ENCODE measurements at regions not wholly inside any gene's neighbourhood (a gene's known extent, or its start where the extent isn't known, plus 50 kb on each side); places are given as distances from the start of the nearest gene placed in this dataset.

- Histone ChIP-seq H3K4me1 (ENCODE audit: insufficient read depth, insufficient read length) (no peaks in the 10 kb centered on the region), H3K4me3 (ENCODE audit: insufficient read length, low read depth) (no peak overlapping the region), H3K9ac (ENCODE audit: insufficient read length, low read depth) (no peak overlapping the region), H3K27me3 (ENCODE audit: insufficient read depth, insufficient read length) (no peaks in the 10 kb centered on the region), H3K36me3 (ENCODE audit: insufficient read depth, insufficient read length, low read length) (no peaks in the 10 kb centered on the region), H3K9me3 (ENCODE audit: insufficient read depth, low read length) (no peaks in the 10 kb centered on the region)
- TF ChIP-seq YY1 (IDR thresholded peaks at IDR 0.05; ENCODE audit: insufficient read depth, insufficient read length) (no peak), ZNF274 (IDR thresholded peaks at IDR 0.05; ENCODE audit: low read depth, low read length) (no peak)
- no peak for DNase-seq (ENCODE audit: low read depth, low spot score)
These were observed 1394.1 kb downstream of the PCDH9 start for GRCh38 chr13:65836066-65836465.

- H3K27me3 ChIP-seq (ENCODE audit: insufficient read depth, insufficient read length) = no peaks in the 10 kb centered on the region
- TF ChIP-seq YY1 (IDR thresholded peaks at IDR 0.05; ENCODE audit: insufficient read depth, insufficient read length) (no peak), ZNF274 (IDR thresholded peaks at IDR 0.05; ENCODE audit: low read depth, low read length) (no peak)
- H3K4me3 ChIP-seq (ENCODE audit: insufficient read length, low read depth) = no peak overlapping the region
- H3K9me3 ChIP-seq (ENCODE audit: insufficient read depth, low read length) = no peaks in the 10 kb centered on the region
- DNase-seq (ENCODE audit: low read depth, low spot score) = no peak
- H3K4me1 ChIP-seq (ENCODE audit: insufficient read depth, insufficient read length) = no peaks in the 10 kb centered on the region
- no peak overlapping the region for H3K9ac ChIP-seq (ENCODE audit: insufficient read length, low read depth)
- H3K36me3 ChIP-seq (ENCODE audit: insufficient read depth, insufficient read length, low read length) = no peaks in the 10 kb centered on the region
These were observed 1395.2 kb downstream of the PCDH9 start for GRCh38 chr13:65834897-65835296.

- no peak overlapping the region for H3K9ac ChIP-seq (ENCODE audit: insufficient read length, low read depth)
- H3K27me3 ChIP-seq (ENCODE audit: insufficient read depth, insufficient read length) = no peaks in the 10 kb centered on the region
- no peak for DNase-seq (ENCODE audit: low read depth, low spot score)
- TF ChIP-seq YY1 (IDR thresholded peaks at IDR 0.05; ENCODE audit: insufficient read depth, insufficient read length) = no peak
- TF ChIP-seq ZNF274 (IDR thresholded peaks at IDR 0.05; ENCODE audit: low read depth, low read length) = no peak
- TF ChIP-seq SUZ12 (IDR thresholded peaks at IDR 0.05; ENCODE audit: extremely low read depth, insufficient read depth, insufficient read length) = no peak
- H3K9me3 ChIP-seq (ENCODE audit: insufficient read depth, low read length) = no peaks in the 10 kb centered on the region
- no peaks in the 10 kb centered on the region for H3K36me3 ChIP-seq (ENCODE audit: insufficient read depth, insufficient read length, low read length)
- H3K4me1 ChIP-seq (ENCODE audit: insufficient read depth, insufficient read length) = no peaks in the 10 kb centered on the region
- H3K4me3 ChIP-seq (ENCODE audit: insufficient read length, low read depth) = no peak overlapping the region
These were observed 1399.5 kb downstream of the PCDH9 start for GRCh38 chr13:65830411-65831205.

- no peaks in the 10 kb centered on the region for H3K9me3 ChIP-seq (ENCODE audit: insufficient read depth, low read length)
- no peak overlapping the region for H3K9ac ChIP-seq (ENCODE audit: insufficient read length, low read depth)
- no peak overlapping the region for H3K4me3 ChIP-seq (ENCODE audit: insufficient read length, low read depth)
- no peaks in the 10 kb centered on the region for H3K4me1 ChIP-seq (ENCODE audit: insufficient read depth, insufficient read length)
- no peaks in the 10 kb centered on the region for H3K27me3 ChIP-seq (ENCODE audit: insufficient read depth, insufficient read length)
- no peak for DNase-seq (ENCODE audit: low read depth, low spot score)
- no peak for TF ChIP-seq ZNF274 (IDR thresholded peaks at IDR 0.05; ENCODE audit: low read depth, low read length)
- TF ChIP-seq YY1 (IDR thresholded peaks at IDR 0.05; ENCODE audit: insufficient read depth, insufficient read length) = no peak
- no peak for TF ChIP-seq SUZ12 (IDR thresholded peaks at IDR 0.05; ENCODE audit: extremely low read depth, insufficient read depth, insufficient read length)
- no peaks in the 10 kb centered on the region for H3K36me3 ChIP-seq (ENCODE audit: insufficient read depth, insufficient read length, low read length)
These were observed 1400.7 kb downstream of the PCDH9 start for GRCh38 chr13:65829241-65830008.

GRCh38 chr13:65826657-65827056 is 1403.5 kb downstream of the PCDH9 start:
- Histone ChIP-seq H3K4me3 (ENCODE audit: insufficient read length, low read depth) (no peak overlapping the region), H3K4me1 (ENCODE audit: insufficient read depth, insufficient read length) (no peaks in the 10 kb centered on the region), H3K9ac (ENCODE audit: insufficient read length, low read depth) (no peak overlapping the region), H3K9me3 (ENCODE audit: insufficient read depth, low read length) (no peaks in the 10 kb centered on the region), H3K36me3 (ENCODE audit: insufficient read depth, insufficient read length, low read length) (no peaks in the 10 kb centered on the region), H3K27me3 (ENCODE audit: insufficient read depth, insufficient read length) (no peaks in the 10 kb centered on the region)
- TF ChIP-seq YY1 (IDR thresholded peaks at IDR 0.05; ENCODE audit: insufficient read depth, insufficient read length) (no peak), SUZ12 (IDR thresholded peaks at IDR 0.05; ENCODE audit: extremely low read depth, insufficient read depth, insufficient read length) (no peak)
- DNase-seq (ENCODE audit: low read depth, low spot score) = no peak

GRCh38 chr13:65825039-65825438 is 1405.1 kb downstream of the PCDH9 start:
- TF ChIP-seq ZNF274 (IDR thresholded peaks at IDR 0.05; ENCODE audit: low read depth, low read length) = no peak
- no peak for TF ChIP-seq SUZ12 (IDR thresholded peaks at IDR 0.05; ENCODE audit: extremely low read depth, insufficient read depth, insufficient read length)
- no peak for TF ChIP-seq YY1 (IDR thresholded peaks at IDR 0.05; ENCODE audit: insufficient read depth, insufficient read length)
- Histone ChIP-seq H3K36me3 (ENCODE audit: insufficient read depth, insufficient read length, low read length) (no peaks in the 10 kb centered on the region), H3K9ac (ENCODE audit: insufficient read length, low read depth) (no peak overlapping the region), H3K4me3 (ENCODE audit: insufficient read length, low read depth) (no peak overlapping the region), H3K27me3 (ENCODE audit: insufficient read depth, insufficient read length) (no peaks in the 10 kb centered on the region), H3K9me3 (ENCODE audit: insufficient read depth, low read length) (no peaks in the 10 kb centered on the region), H3K4me1 (ENCODE audit: insufficient read depth, insufficient read length) (no peaks in the 10 kb centered on the region)
- DNase-seq (ENCODE audit: low read depth, low spot score) = no peak

GRCh38 chr13:65808061-65808460 is 1422.1 kb downstream of the PCDH9 start:
- no peak overlapping the region for H3K4me3 ChIP-seq (ENCODE audit: insufficient read length, low read depth)
- no peaks in the 10 kb centered on the region for H3K27me3 ChIP-seq (ENCODE audit: insufficient read depth, insufficient read length)
- TF ChIP-seq ZNF274 (IDR thresholded peaks at IDR 0.05; ENCODE audit: low read depth, low read length) (no peak), YY1 (IDR thresholded peaks at IDR 0.05; ENCODE audit: insufficient read depth, insufficient read length) (no peak), SUZ12 (IDR thresholded peaks at IDR 0.05; ENCODE audit: extremely low read depth, insufficient read depth, insufficient read length) (no peak)
- H3K36me3 ChIP-seq (ENCODE audit: insufficient read depth, insufficient read length, low read length) = no peaks in the 10 kb centered on the region
- DNase-seq (ENCODE audit: low read depth, low spot score) = no peak
- no peaks in the 10 kb centered on the region for H3K4me1 ChIP-seq (ENCODE audit: insufficient read depth, insufficient read length)
- H3K9ac ChIP-seq (ENCODE audit: insufficient read length, low read depth) = no peak overlapping the region
- H3K9me3 ChIP-seq (ENCODE audit: insufficient read depth, low read length) = no peaks in the 10 kb centered on the region
